ENCODE measurements at regions not wholly inside any gene's neighbourhood (a gene's known extent, or its start where the extent isn't known, plus 50 kb on each side); places are given as distances from the start of the nearest gene placed in this dataset.

- Histone ChIP-seq H3K27ac (ENCODE audit: low read depth in 1 of 2, low read length in 1 of 2) (no peak overlapping the region), H3K36me3 (ENCODE audit: control insufficient read depth in 4 of 4, insufficient read depth in 4 of 4, low read length in 4 of 4) (no peaks in the 10 kb centered on the region), H3K9me3 (ENCODE audit: control insufficient read depth in 4 of 4, insufficient read depth in 3 of 4, low read length in 3 of 4) (no peaks in the 10 kb centered on the region), H3K4me1 (ENCODE audit: control insufficient read depth in 5 of 5, insufficient read depth in 5 of 5, low read length in 5 of 5) (no peaks in the 10 kb centered on the region), H3K9ac (ENCODE audit: insufficient read depth in 1 of 2, low read length in 2 of 2) (no peak overlapping the region), H3K27me3 (ENCODE audit: control insufficient read depth in 3 of 3, insufficient read depth in 3 of 3, low read length in 2 of 3) (no peaks in the 10 kb centered on the region), H3K4me3 (no peak overlapping the region)
- DNase-seq (no peak), ATAC-seq (ENCODE audit: insufficient read depth, low FRiP score) (no peak)
- no peak for TF ChIP-seq CTCF (IDR thresholded peaks at IDR 0.05; ENCODE audit: control extremely low read depth, extremely low read depth)
- WGBS, 2 donors: 93 to 95% methylated on average over 1 of the region's 1 CpG
Measured at GRCh38 chr7:16187131-16187530, 234.2 kb downstream of the CRPPA start.

- no peak for TF ChIP-seq CTCF (IDR thresholded peaks at IDR 0.05; ENCODE audit: control extremely low read depth, extremely low read depth)
- H3K9me3 ChIP-seq (ENCODE audit: control insufficient read depth in 4 of 4, insufficient read depth in 3 of 4, low read length in 3 of 4): no peaks in the 10 kb centered on the region
- no peak overlapping the region for H3K27ac ChIP-seq (ENCODE audit: low read depth in 1 of 2, low read length in 1 of 2)
- H3K4me1 ChIP-seq (ENCODE audit: control insufficient read depth in 5 of 5, insufficient read depth in 5 of 5, low read length in 5 of 5): no peaks in the 10 kb centered on the region
- ATAC-seq (ENCODE audit: insufficient read depth, low FRiP score): no peak
- WGBS, 2 donors: 96 to 97% methylated on average over 2 of the region's 2 CpGs
- DNase-seq: no peak
- H3K27me3 ChIP-seq (ENCODE audit: control insufficient read depth in 3 of 3, insufficient read depth in 3 of 3, low read length in 2 of 3): no peaks in the 10 kb centered on the region
- H3K36me3 ChIP-seq (ENCODE audit: control insufficient read depth in 4 of 4, insufficient read depth in 4 of 4, low read length in 4 of 4): no peaks in the 10 kb centered on the region
- no peak overlapping the region for H3K9ac ChIP-seq (ENCODE audit: insufficient read depth in 1 of 2, low read length in 2 of 2)
- H3K4me3 ChIP-seq: no peak overlapping the region
Measured at GRCh38 chr7:16178585-16178984, 242.8 kb downstream of the CRPPA start.

GRCh38 chr7:16178092-16178491 is 243.2 kb downstream of the CRPPA start:
- no peak for DNase-seq
- no peaks in the 10 kb centered on the region for H3K36me3 ChIP-seq (ENCODE audit: control insufficient read depth in 4 of 4, insufficient read depth in 4 of 4, low read length in 4 of 4)
- no peak overlapping the region for H3K27ac ChIP-seq (ENCODE audit: low read depth in 1 of 2, low read length in 1 of 2)
- no peak overlapping the region for H3K4me3 ChIP-seq
- H3K9me3 ChIP-seq (ENCODE audit: control insufficient read depth in 4 of 4, insufficient read depth in 3 of 4, low read length in 3 of 4): no peaks in the 10 kb centered on the region
- no peaks in the 10 kb centered on the region for H3K27me3 ChIP-seq (ENCODE audit: control insufficient read depth in 3 of 3, insufficient read depth in 3 of 3, low read length in 2 of 3)
- H3K4me1 ChIP-seq (ENCODE audit: control insufficient read depth in 5 of 5, insufficient read depth in 5 of 5, low read length in 5 of 5): no peaks in the 10 kb centered on the region
- no peak overlapping the region for H3K9ac ChIP-seq (ENCODE audit: insufficient read depth in 1 of 2, low read length in 2 of 2)
- no peak for TF ChIP-seq CTCF (IDR thresholded peaks at IDR 0.05; ENCODE audit: control extremely low read depth, extremely low read depth)
- no peak for ATAC-seq (ENCODE audit: insufficient read depth, low FRiP score)
- WGBS, 2 donors: 68 to 76% methylated on average over 2 of the region's 2 CpGs

GRCh38 chr7:16174253-16174652 is 247.1 kb downstream of the CRPPA start:
- Histone ChIP-seq H3K27ac (ENCODE audit: low read depth in 1 of 2, low read length in 1 of 2) (no peak overlapping the region), H3K4me3 (no peak overlapping the region), H3K4me1 (ENCODE audit: control insufficient read depth in 5 of 5, insufficient read depth in 5 of 5, low read length in 5 of 5) (no peaks in the 10 kb centered on the region), H3K36me3 (ENCODE audit: control insufficient read depth in 4 of 4, insufficient read depth in 4 of 4, low read length in 4 of 4) (no peaks in the 10 kb centered on the region), H3K9ac (ENCODE audit: insufficient read depth in 1 of 2, low read length in 2 of 2) (no peak overlapping the region), H3K9me3 (ENCODE audit: control insufficient read depth in 4 of 4, insufficient read depth in 3 of 4, low read length in 3 of 4) (peaks cover 0 to 6% (median 0%) of the 10 kb centered on the region in 4 donors), H3K27me3 (ENCODE audit: control insufficient read depth in 3 of 3, insufficient read depth in 3 of 3, low read length in 2 of 3) (no peaks in the 10 kb centered on the region)
- no peak for TF ChIP-seq CTCF (IDR thresholded peaks at IDR 0.05; ENCODE audit: control extremely low read depth, extremely low read depth)
- no peak for ATAC-seq (ENCODE audit: insufficient read depth, low FRiP score)
- WGBS, 2 donors: 81 to 90% methylated on average over 4 of the region's 4 CpGs
- DNase-seq: no peak
